ENCODE measurements at regions not wholly inside any gene's neighbourhood (a gene's known extent, or its start where the extent isn't known, plus 50 kb on each side); places are given as distances from the start of the nearest gene placed in this dataset.

DNA sequence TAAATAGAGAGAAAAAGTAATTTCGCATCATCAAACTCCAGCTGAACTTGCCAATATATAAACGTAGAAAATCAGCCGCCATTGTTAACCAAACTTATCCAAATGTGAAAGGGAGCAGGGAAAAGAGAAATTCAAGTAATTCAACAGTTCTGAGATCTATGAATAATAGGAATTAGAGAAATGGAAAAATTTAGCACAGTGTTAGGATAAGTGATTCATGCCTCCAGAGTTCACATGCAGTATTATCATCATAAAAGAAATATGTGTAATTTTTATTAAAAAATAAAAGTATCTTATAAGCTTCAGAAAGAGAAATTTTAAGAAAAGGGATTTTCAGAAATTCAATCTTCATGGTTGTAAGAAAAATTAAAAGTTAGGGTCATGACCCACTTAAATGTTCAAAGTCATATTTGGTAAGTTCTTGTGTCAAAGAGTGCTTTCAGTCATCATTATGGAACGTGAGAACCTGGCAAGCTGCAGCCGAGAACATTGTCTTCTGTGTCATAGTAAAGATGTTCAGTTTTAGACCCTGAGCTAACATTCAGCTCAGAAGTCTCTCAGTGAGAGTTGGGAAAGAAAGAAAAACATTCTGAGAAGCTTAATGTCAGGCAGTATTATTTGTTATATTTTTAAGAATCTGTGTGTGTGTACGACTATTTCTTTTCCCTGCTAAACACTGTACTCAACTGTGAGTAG is 414.3 kb upstream of the RGPD4 start:
- peak; percentile 24 for DNase-seq
- Histone ChIP-seq H3K4me1 (ENCODE audit: control insufficient read depth, insufficient read depth, low read length) (no peaks in the 10 kb centered on the region), H3K4me3 (ENCODE audit: low read length) (no peak overlapping the region), H3K9me3 (replicated peaks; ENCODE audit: control insufficient read depth, low read depth, low read length) (no peaks in the 10 kb centered on the region), H3K27me3 (ENCODE audit: control insufficient read depth, insufficient read depth, low read length) (peaks cover 3% of the 10 kb centered on the region), H3K27ac (ENCODE audit: low read length) (no peak overlapping the region), H3K36me3 (ENCODE audit: control insufficient read depth, insufficient read depth, low read length) (no peaks in the 10 kb centered on the region)
- WGBS (ENCODE audit: insufficient coverage): no CpG with 5 or more reads among the region's 6 CpGs

DNA sequence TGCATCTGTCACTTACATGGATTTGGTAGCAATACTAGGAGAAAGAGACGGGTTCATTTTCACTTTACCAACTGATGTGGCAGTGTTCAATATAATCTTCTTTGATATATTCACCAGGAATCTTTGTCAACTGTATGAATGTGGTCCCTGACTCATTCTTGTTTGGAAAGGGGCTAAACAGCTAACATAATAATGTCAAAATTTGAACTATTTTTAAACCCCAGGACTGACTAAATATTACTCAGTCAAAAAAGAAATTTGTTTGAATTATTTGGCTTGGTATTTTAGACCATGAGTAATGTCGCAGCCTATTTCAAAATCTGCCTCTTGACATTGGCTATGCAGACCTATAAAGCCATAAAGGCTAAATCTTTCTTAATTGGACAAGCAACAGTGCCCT is 413.7 kb upstream of the RGPD4 start:
- no CpG with 5 or more reads among the region's 2 CpGs for WGBS (ENCODE audit: insufficient coverage)
- peaks cover 3% of the 10 kb centered on the region for H3K27me3 ChIP-seq (ENCODE audit: control insufficient read depth, insufficient read depth, low read length)
- DNase-seq: no peak
- H3K4me1 ChIP-seq (ENCODE audit: control insufficient read depth, insufficient read depth, low read length): no peaks in the 10 kb centered on the region
- H3K36me3 ChIP-seq (ENCODE audit: control insufficient read depth, insufficient read depth, low read length): no peaks in the 10 kb centered on the region
- H3K9me3 ChIP-seq (replicated peaks; ENCODE audit: control insufficient read depth, low read depth, low read length): no peaks in the 10 kb centered on the region
- no peak overlapping the region for H3K27ac ChIP-seq (ENCODE audit: low read length)
- H3K4me3 ChIP-seq (ENCODE audit: low read length): no peak overlapping the region

DNA sequence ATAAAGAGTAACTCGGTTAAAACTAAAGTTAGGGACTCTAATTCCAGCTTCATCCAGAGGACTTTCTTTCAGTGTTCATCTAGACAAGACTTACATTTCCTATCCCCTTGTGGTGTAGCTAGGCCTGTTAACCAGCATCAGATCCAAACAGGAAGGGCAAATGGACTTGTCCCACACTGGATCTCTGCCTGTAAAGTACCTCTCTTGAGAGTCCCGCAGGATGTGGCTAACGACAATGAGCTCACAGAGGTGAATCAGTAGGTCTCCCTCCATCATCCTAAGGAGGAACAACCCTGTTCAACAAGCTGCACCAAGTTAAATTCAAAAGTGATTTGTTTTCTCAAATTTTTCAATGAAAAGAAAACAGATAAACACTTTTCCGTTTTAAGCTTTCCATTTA is 412.3 kb upstream of the RGPD4 start:
- 63% methylated on average over 2 of the region's 4 CpGs for WGBS (ENCODE audit: insufficient coverage)
- Histone ChIP-seq H3K27me3 (ENCODE audit: control insufficient read depth, insufficient read depth, low read length) (no peaks in the 10 kb centered on the region), H3K27ac (ENCODE audit: low read length) (no peak overlapping the region), H3K9me3 (replicated peaks; ENCODE audit: control insufficient read depth, low read depth, low read length) (no peaks in the 10 kb centered on the region), H3K4me1 (ENCODE audit: control insufficient read depth, insufficient read depth, low read length) (peaks cover 3% of the 10 kb centered on the region), H3K36me3 (ENCODE audit: control insufficient read depth, insufficient read depth, low read length) (no peaks in the 10 kb centered on the region), H3K4me3 (ENCODE audit: low read length) (no peak overlapping the region)
- DNase-seq: no peak

DNA sequence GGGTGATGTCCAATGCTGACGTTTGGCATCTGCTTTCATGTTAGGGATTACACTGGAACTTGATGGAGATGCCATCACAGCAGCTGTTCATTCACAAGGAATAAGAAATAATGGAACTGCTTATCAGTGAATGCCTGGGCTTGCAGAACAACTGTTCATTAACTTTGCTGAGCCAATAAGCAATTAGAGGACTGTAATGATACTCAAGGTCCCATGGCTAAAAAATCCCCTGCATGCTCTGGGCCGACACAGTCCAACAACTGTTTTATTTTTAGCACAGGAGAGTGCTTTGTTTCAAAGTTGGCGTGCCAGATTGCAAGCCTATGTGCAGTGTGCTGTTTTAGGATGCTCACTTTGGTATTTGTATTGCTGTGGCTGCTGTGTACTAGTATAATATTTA is 408.0 kb upstream of the RGPD4 start:
- Histone ChIP-seq H3K36me3 (ENCODE audit: control insufficient read depth, insufficient read depth, low read length) (no peaks in the 10 kb centered on the region), H3K9me3 (replicated peaks; ENCODE audit: control insufficient read depth, low read depth, low read length) (no peaks in the 10 kb centered on the region), H3K27ac (ENCODE audit: low read length) (no peak overlapping the region), H3K4me1 (ENCODE audit: control insufficient read depth, insufficient read depth, low read length) (peaks cover 4% of the 10 kb centered on the region), H3K27me3 (ENCODE audit: control insufficient read depth, insufficient read depth, low read length) (no peaks in the 10 kb centered on the region), H3K4me3 (ENCODE audit: low read length) (no peak overlapping the region)
- WGBS (ENCODE audit: insufficient coverage): 25% methylated on average over 1 of the region's 3 CpGs
- DNase-seq: peak; percentile 84

GRCh38 chr2:107419191-107419590 is 407.5 kb upstream of the RGPD4 start:
- Histone ChIP-seq H3K27me3 (ENCODE audit: control insufficient read depth, insufficient read depth, low read length) (no peaks in the 10 kb centered on the region), H3K9me3 (replicated peaks; ENCODE audit: control insufficient read depth, low read depth, low read length) (no peaks in the 10 kb centered on the region), H3K4me1 (ENCODE audit: control insufficient read depth, insufficient read depth, low read length) (peaks cover 4% of the 10 kb centered on the region), H3K36me3 (ENCODE audit: control insufficient read depth, insufficient read depth, low read length) (no peaks in the 10 kb centered on the region), H3K27ac (ENCODE audit: low read length) (peak overlapping the region; percentile 49), H3K4me3 (ENCODE audit: low read length) (no peak overlapping the region)
- no peak for DNase-seq
- WGBS (ENCODE audit: insufficient coverage): no CpG with 5 or more reads among the region's 1 CpG

DNA sequence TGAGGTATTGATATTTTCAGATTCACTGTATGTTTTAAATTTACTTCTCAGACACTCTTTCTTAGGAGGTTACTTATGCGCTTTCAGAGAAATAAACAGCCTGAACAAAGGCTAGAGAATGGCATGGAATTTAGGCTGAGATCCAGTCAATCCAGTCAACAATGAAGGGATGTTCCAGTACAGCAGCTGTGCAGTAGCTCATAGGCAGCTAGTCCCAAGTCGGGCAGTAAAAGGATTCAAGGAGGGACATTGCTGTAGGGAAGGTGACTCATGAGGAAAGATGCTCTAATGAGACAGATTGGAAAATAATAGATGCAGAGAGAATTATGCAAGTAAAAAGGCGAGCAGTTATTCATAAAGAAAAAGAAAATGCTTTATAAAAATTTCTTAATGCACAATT is 397.9 kb upstream of the RGPD4 start:
- Histone ChIP-seq H3K27ac (ENCODE audit: low read length) (no peak overlapping the region), H3K4me1 (ENCODE audit: control insufficient read depth, insufficient read depth, low read length) (no peaks in the 10 kb centered on the region), H3K27me3 (ENCODE audit: control insufficient read depth, insufficient read depth, low read length) (no peaks in the 10 kb centered on the region), H3K4me3 (ENCODE audit: low read length) (no peak overlapping the region), H3K36me3 (ENCODE audit: control insufficient read depth, insufficient read depth, low read length) (no peaks in the 10 kb centered on the region), H3K9me3 (replicated peaks; ENCODE audit: control insufficient read depth, low read depth, low read length) (peaks cover 10% of the 10 kb centered on the region)
- 88% methylated on average over 2 of the region's 3 CpGs for WGBS (ENCODE audit: insufficient coverage)
- DNase-seq: no peak

DNA sequence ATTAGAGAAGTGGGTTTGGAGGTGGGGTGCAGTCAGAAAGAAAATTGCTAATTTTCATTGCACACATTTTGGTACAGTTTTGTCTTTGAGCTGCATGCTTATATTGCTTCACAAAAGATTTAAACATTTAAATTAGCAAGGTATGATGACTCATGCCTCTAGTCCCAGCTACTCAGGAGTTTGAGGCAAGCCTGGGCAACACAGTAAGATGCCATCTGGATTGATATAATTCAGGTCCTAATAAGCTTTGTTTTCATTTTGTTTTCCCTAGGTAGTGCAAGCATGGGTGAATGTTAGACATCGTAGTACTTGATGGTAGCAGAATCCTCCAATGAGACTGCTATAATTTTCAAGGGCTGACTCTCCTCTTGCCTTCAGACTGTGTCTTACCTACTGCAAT is 396.7 kb upstream of the RGPD4 start:
- H3K27me3 ChIP-seq (ENCODE audit: control insufficient read depth, insufficient read depth, low read length): no peaks in the 10 kb centered on the region
- WGBS (ENCODE audit: insufficient coverage): no CpG with 5 or more reads among the region's 1 CpG
- no peaks in the 10 kb centered on the region for H3K36me3 ChIP-seq (ENCODE audit: control insufficient read depth, insufficient read depth, low read length)
- H3K4me1 ChIP-seq (ENCODE audit: control insufficient read depth, insufficient read depth, low read length): no peaks in the 10 kb centered on the region
- DNase-seq: no peak
- no peak overlapping the region for H3K27ac ChIP-seq (ENCODE audit: low read length)
- peaks cover 10% of the 10 kb centered on the region for H3K9me3 ChIP-seq (replicated peaks; ENCODE audit: control insufficient read depth, low read depth, low read length)
- no peak overlapping the region for H3K4me3 ChIP-seq (ENCODE audit: low read length)

DNA sequence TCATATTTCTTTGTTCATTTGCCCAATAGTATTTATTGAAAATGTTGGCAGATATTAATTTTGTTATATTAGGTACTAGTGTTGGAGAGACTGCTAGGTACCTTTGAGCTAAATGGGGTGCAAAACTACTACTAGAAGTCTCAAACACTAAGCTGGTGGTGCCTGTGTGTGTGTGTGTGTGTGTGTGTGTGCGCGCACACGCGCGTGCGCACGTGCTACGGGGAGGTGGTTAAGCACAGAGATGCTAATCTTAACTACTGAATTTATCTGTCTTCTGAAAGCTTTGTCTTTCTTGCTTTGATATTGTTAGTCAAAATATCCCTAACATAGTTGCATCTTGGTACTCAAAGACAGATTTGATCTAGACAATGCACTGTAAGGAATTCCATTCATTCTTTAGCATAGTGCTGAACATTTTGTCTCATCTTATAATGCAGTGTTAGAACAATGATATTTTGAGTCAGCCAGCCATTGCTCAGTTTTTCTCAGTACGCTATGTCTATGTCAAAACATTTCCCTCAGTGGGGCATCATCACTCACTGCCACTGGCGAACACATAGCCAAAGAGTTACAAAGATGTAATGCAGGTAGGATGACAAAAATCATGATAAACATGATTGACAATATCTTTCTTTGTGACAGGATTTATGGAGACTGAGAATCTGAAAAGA is 396.0 kb upstream of the RGPD4 start:
- Histone ChIP-seq H3K4me1 (ENCODE audit: control insufficient read depth, insufficient read depth, low read length) (no peaks in the 10 kb centered on the region), H3K9me3 (replicated peaks; ENCODE audit: control insufficient read depth, low read depth, low read length) (peaks cover 10% of the 10 kb centered on the region), H3K36me3 (ENCODE audit: control insufficient read depth, insufficient read depth, low read length) (no peaks in the 10 kb centered on the region), H3K27me3 (ENCODE audit: control insufficient read depth, insufficient read depth, low read length) (no peaks in the 10 kb centered on the region), H3K27ac (ENCODE audit: low read length) (no peak overlapping the region), H3K4me3 (ENCODE audit: low read length) (no peak overlapping the region)
- no CpG with 5 or more reads among the region's 10 CpGs for WGBS (ENCODE audit: insufficient coverage)
- no peak for DNase-seq

DNA sequence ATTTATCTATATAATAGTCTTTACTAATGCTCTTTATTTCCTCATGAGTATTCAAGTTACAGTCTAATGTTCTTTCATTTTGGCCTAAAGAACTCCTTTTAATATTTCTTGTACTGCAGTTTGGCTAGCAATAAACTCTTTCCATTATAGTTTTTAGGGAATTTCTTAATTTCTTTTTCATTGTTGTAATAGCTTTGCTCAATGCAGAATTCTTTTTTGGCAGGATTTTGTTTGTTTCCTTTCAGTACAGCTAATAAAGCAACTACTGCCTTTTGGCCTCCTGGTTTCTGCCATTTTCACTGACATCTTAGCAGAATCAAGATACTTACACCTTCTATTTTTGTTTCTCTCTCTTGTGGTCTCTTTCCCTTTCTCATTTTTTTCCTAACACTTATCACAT is 390.4 kb upstream of the RGPD4 start:
- Histone ChIP-seq H3K4me1 (ENCODE audit: control insufficient read depth, insufficient read depth, low read length) (no peaks in the 10 kb centered on the region), H3K27ac (ENCODE audit: low read length) (no peak overlapping the region), H3K4me3 (ENCODE audit: low read length) (no peak overlapping the region), H3K27me3 (ENCODE audit: control insufficient read depth, insufficient read depth, low read length) (no peaks in the 10 kb centered on the region), H3K36me3 (ENCODE audit: control insufficient read depth, insufficient read depth, low read length) (no peaks in the 10 kb centered on the region), H3K9me3 (replicated peaks; ENCODE audit: control insufficient read depth, low read depth, low read length) (no peaks in the 10 kb centered on the region)
- DNase-seq: peak; percentile 84

GRCh38 chr2:107437265-107437664 is 389.4 kb upstream of the RGPD4 start:
- Histone ChIP-seq H3K9me3 (replicated peaks; ENCODE audit: control insufficient read depth, low read depth, low read length) (no peaks in the 10 kb centered on the region), H3K36me3 (ENCODE audit: control insufficient read depth, insufficient read depth, low read length) (no peaks in the 10 kb centered on the region), H3K4me1 (ENCODE audit: control insufficient read depth, insufficient read depth, low read length) (no peaks in the 10 kb centered on the region), H3K27ac (ENCODE audit: low read length) (no peak overlapping the region), H3K4me3 (ENCODE audit: low read length) (no peak overlapping the region), H3K27me3 (ENCODE audit: control insufficient read depth, insufficient read depth, low read length) (no peaks in the 10 kb centered on the region)
- no peak for DNase-seq

- Histone ChIP-seq H3K4me3 (ENCODE audit: low read length) (no peak overlapping the region), H3K27ac (ENCODE audit: low read length) (no peak overlapping the region), H3K4me1 (ENCODE audit: control insufficient read depth, insufficient read depth, low read length) (no peaks in the 10 kb centered on the region), H3K9me3 (replicated peaks; ENCODE audit: control insufficient read depth, low read depth, low read length) (no peaks in the 10 kb centered on the region), H3K27me3 (ENCODE audit: control insufficient read depth, insufficient read depth, low read length) (no peaks in the 10 kb centered on the region), H3K36me3 (ENCODE audit: control insufficient read depth, insufficient read depth, low read length) (no peaks in the 10 kb centered on the region)
- DNase-seq: no peak
- no CpG with 5 or more reads among the region's 2 CpGs for WGBS (ENCODE audit: insufficient coverage)
Measured at GRCh38 chr2:107437807-107438206, 388.9 kb upstream of the RGPD4 start.
